PC-9 (cell line): ENCODE measurements at regions not wholly inside any gene's neighbourhood (a gene's known extent, or its start where the extent isn't known, plus 50 kb on each side); places are given as distances from the start of the nearest gene placed in this dataset.

Source experiments
- EZH2 ChIP-seq: fragments of 200-600 bp; sonication (generic); IDR thresholded peaks from 2 replicates; pipeline ENCODE4 v1.8.0; 2017; ENCODE audit warnings: antibody characterized with exemption, low read depth
- TF ChIP-seq, protein P1 (sequence below): fragments of 200-600 bp; sonication (generic); conservative IDR thresholded peaks from 2 replicates; pipeline ENCODE4 v1.6.1; 2017; ENCODE audit warnings: mixed run types, antibody characterized with exemption, mild to moderate bottlenecking, moderate library complexity

DNA sequence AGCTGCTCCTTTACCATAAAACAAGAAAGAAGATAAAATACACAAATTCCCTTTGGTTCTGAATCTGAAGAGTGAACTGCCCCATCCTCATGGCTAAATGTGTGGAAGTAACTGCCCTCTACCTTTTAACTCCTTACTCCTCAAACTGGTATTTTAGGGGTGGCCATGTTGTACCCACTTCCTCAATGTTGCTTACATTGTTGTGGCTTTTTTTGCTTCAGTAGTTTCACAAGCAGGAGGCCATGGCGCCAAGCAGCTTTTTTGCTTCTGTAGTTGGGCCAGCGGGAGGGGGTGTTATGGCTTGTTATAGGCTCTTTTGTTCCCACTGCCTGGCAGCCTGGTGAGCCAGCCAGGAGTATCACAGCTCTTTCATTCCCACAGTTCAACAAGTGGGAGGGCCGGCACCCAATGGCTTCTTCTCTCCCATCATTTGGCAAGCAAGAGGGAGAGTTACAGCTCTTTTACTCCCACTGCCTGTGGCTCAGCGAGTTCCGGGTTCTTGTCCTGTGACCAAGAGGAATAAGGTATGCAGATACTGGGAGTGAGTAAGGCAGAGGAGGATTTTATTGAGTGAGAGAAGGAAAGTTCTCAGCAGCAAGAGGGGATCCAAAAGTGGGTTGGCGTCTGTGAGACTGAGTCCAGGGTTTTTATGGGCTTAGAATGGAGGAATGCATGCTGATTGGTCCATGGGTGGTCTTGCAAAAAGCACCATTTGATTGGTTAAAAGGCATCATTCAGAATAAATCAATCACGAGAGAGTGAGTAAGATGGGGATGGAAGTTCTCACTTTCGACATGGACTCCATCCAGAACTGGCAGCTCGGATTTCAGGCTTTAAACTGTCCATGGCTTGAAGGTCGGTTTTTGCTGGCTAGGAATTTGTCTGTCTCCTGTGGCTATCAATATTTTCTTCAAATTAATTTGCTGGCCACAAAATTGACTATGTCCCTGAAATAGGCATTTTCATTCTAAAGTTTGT, 429.6 kb downstream of the HLX start:
- TF ChIP-seq, protein P1, sequence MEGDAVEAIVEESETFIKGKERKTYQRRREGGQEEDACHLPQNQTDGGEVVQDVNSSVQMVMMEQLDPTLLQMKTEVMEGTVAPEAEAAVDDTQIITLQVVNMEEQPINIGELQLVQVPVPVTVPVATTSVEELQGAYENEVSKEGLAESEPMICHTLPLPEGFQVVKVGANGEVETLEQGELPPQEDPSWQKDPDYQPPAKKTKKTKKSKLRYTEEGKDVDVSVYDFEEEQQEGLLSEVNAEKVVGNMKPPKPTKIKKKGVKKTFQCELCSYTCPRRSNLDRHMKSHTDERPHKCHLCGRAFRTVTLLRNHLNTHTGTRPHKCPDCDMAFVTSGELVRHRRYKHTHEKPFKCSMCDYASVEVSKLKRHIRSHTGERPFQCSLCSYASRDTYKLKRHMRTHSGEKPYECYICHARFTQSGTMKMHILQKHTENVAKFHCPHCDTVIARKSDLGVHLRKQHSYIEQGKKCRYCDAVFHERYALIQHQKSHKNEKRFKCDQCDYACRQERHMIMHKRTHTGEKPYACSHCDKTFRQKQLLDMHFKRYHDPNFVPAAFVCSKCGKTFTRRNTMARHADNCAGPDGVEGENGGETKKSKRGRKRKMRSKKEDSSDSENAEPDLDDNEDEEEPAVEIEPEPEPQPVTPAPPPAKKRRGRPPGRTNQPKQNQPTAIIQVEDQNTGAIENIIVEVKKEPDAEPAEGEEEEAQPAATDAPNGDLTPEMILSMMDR: no peak
- no peak for TF ChIP-seq EZH2
